ENCODE measurements at regions not wholly inside any gene's neighbourhood (a gene's known extent, or its start where the extent isn't known, plus 50 kb on each side); places are given as distances from the start of the nearest gene placed in this dataset.

DNA sequence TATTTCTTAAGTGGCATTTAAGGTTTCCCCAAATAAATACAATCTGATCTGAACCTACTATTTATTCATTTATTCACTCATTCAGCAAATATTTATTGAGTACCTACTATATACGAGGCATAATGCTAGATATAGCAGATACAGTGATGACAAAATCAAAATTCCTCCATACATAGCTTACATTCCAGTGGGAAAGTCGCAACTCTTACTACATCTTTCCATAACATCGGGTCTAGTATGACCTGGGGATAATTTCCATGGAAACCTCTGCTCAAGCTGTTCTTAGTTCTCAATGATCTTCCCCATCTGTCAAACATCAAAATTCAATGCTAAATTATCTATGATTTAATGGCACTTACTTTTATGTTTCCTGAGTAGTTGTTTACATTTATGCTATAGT, 70.8 kb upstream of the PRKACB start:
- FAIRE-seq = no peak
- no peaks in the 10 kb centered on the region for H3K36me3 ChIP-seq (ENCODE audit: control insufficient read depth in 2 of 2, extremely low read depth in 1 of 2, insufficient read depth in 2 of 2, low read length in 2 of 2)
- dilution Hi-C loops (cut with MboI; ENCODE audit: extremely low pct_ligation_motif_present, low sequenced_read_pairs) = no loop called here

DNA sequence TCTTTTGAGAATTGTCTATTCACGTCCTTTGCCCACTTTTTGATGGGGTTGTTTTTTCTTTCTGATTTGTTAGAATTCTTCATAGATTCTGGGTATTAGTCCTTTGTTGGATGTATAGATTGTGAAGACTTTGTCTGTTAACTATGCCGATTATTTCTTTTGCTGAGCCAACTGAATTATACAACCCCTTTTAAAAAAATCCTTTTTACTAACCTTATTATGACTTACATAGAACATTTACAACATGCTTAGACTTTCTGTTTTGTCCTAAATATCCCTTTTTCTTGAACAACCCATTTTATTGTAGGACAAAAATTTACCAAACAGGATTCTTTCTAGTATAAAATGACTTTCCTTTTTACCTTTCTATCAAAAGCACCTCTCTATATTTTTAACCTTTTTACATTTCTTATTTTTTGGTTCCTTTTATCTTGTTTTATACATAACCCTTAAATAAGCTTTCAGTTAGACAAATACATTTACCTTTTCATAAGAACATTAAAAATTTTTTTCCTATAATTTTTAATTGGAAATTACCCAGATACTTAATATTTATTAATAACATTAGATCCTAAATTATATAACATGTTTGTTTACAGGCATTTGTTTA, 70.4 kb upstream of the TTLL7 start:
- H3K9me1 ChIP-seq (ENCODE audit: control insufficient read depth, extremely low read depth, insufficient read depth, low read length) = no peaks in the 10 kb centered on the region
- no peak overlapping the region for H3K4me3 ChIP-seq (ENCODE audit: control insufficient read depth in 2 of 3, extremely low read depth in 1 of 3, insufficient read depth in 2 of 3, low read depth in 1 of 3, low read length in 3 of 3)
- dilution Hi-C loops (cut with MboI; ENCODE audit: extremely low pct_ligation_motif_present, low sequenced_read_pairs) = no loop called here
- no peak overlapping the region for H3K9ac ChIP-seq (ENCODE audit: control insufficient read depth, extremely low read depth, insufficient read depth, low read length)
- no peaks in the 10 kb centered on the region for H3K9me3 ChIP-seq (ENCODE audit: control insufficient read depth, low read depth, low read length)
- FAIRE-seq = no peak
- DNase-seq (ENCODE audit: low read depth, low spot score) = no peak
- H3K4me1 ChIP-seq (ENCODE audit: control insufficient read depth, extremely low read depth, insufficient read depth, low read length) = no peaks in the 10 kb centered on the region
- no peak overlapping the region for H3K27ac ChIP-seq (ENCODE audit: control insufficient read depth, insufficient read depth, low read length)
- no peaks in the 10 kb centered on the region for H3K79me2 ChIP-seq (ENCODE audit: control insufficient read depth, insufficient read depth, low read length)
- no peaks in the 10 kb centered on the region for H3K27me3 ChIP-seq (ENCODE audit: control insufficient read depth, extremely low read depth, insufficient read depth, low read length)
- no peak overlapping the region for H2AFZ ChIP-seq (ENCODE audit: control insufficient read depth, low read length)
- no peaks in the 10 kb centered on the region for H3K36me3 ChIP-seq (ENCODE audit: control insufficient read depth in 2 of 2, extremely low read depth in 1 of 2, insufficient read depth in 2 of 2, low read length in 2 of 2)
- H3K4me2 ChIP-seq (ENCODE audit: control insufficient read depth, extremely low read depth, insufficient read depth, low read depth, low read length) = no peak overlapping the region
- TF ChIP-seq, protein P1, sequence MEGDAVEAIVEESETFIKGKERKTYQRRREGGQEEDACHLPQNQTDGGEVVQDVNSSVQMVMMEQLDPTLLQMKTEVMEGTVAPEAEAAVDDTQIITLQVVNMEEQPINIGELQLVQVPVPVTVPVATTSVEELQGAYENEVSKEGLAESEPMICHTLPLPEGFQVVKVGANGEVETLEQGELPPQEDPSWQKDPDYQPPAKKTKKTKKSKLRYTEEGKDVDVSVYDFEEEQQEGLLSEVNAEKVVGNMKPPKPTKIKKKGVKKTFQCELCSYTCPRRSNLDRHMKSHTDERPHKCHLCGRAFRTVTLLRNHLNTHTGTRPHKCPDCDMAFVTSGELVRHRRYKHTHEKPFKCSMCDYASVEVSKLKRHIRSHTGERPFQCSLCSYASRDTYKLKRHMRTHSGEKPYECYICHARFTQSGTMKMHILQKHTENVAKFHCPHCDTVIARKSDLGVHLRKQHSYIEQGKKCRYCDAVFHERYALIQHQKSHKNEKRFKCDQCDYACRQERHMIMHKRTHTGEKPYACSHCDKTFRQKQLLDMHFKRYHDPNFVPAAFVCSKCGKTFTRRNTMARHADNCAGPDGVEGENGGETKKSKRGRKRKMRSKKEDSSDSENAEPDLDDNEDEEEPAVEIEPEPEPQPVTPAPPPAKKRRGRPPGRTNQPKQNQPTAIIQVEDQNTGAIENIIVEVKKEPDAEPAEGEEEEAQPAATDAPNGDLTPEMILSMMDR (optimal IDR thresholded peaks at IDR 0.05 in 1 of 3, IDR thresholded peaks at IDR 0.05 in 1 of 3, conservative IDR thresholded peaks at IDR 0.05 in 1 of 3; ENCODE audit: extremely low read depth in 1 of 3, insufficient read depth in 2 of 3, low read length in 3 of 3) = no peak
- TF ChIP-seq EZH2 (IDR thresholded peaks at IDR 0.05; ENCODE audit: low read length) = no peak
- no peaks in the 10 kb centered on the region for H4K20me1 ChIP-seq (ENCODE audit: control insufficient read depth, extremely low read depth, insufficient read depth, low read length)

More for the DNA sequence above, 70.8 kb upstream of the PRKACB start:
- Histone ChIP-seq H3K79me2 (ENCODE audit: control insufficient read depth, insufficient read depth, low read length) (peaks cover 2% of the 10 kb centered on the region), H3K4me2 (ENCODE audit: control insufficient read depth, extremely low read depth, insufficient read depth, low read depth, low read length) (no peak overlapping the region), H4K20me1 (ENCODE audit: control insufficient read depth, extremely low read depth, insufficient read depth, low read length) (no peaks in the 10 kb centered on the region), H3K27me3 (ENCODE audit: control insufficient read depth, extremely low read depth, insufficient read depth, low read length) (no peaks in the 10 kb centered on the region), H3K27ac (ENCODE audit: control insufficient read depth, insufficient read depth, low read length) (no peak overlapping the region), H3K9me3 (ENCODE audit: control insufficient read depth, low read depth, low read length) (no peaks in the 10 kb centered on the region), H3K9ac (ENCODE audit: control insufficient read depth, extremely low read depth, insufficient read depth, low read length) (no peak overlapping the region), H3K9me1 (ENCODE audit: control insufficient read depth, extremely low read depth, insufficient read depth, low read length) (no peaks in the 10 kb centered on the region), H3K4me1 (ENCODE audit: control insufficient read depth, extremely low read depth, insufficient read depth, low read length) (no peaks in the 10 kb centered on the region), H2AFZ (ENCODE audit: control insufficient read depth, low read length) (no peak overlapping the region), H3K4me3 (ENCODE audit: control insufficient read depth in 2 of 3, extremely low read depth in 1 of 3, insufficient read depth in 2 of 3, low read depth in 1 of 3, low read length in 3 of 3) (no peak overlapping the region)
- TF ChIP-seq, protein P1 (optimal IDR thresholded peaks at IDR 0.05 in 1 of 3, IDR thresholded peaks at IDR 0.05 in 1 of 3, conservative IDR thresholded peaks at IDR 0.05 in 1 of 3; ENCODE audit: extremely low read depth in 1 of 3, insufficient read depth in 2 of 3, low read length in 3 of 3) = no peak
- DNase-seq (ENCODE audit: low read depth, low spot score) = no peak

Data from keratinocyte (primary cell).